ENCODE measurements at regions not wholly inside any gene's neighbourhood (a gene's known extent, or its start where the extent isn't known, plus 50 kb on each side); places are given as distances from the start of the nearest gene placed in this dataset.

DNA sequence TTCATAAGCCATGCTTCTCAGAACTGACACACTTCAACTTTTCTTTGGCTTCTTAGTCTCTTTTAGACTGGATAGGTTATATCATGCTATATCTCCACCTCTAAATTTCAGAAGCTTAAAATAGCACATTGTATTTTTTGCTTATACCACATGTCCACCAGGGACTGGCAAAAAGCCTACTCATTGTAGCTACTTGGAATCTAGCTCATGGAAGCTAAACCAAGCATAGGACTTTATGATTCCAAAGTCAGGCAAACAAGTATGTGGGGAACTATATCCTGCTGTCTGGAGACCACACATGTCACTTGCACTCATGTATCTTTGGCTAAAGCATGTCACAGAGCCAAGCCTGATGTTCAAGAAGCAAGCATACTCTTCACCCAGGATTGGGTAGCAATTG is 245.0 kb upstream of the RASGRP1 start:
- Histone ChIP-seq H2BK20ac (ENCODE audit: low read length) (no peak overlapping the region), H3K18ac (ENCODE audit: extremely low read depth, low read length) (no peak overlapping the region), H3K4me3 (ENCODE audit: extremely low read depth in 1 of 4, insufficient read depth in 2 of 4, low read depth in 3 of 4, low read length in 4 of 4) (no peak overlapping the region), H3K23me2 (ENCODE audit: low read depth, low read length) (no peaks in the 10 kb centered on the region), H3K36me3 (ENCODE audit: control insufficient read depth in 2 of 4, insufficient read depth in 4 of 4, low read length in 3 of 4) (no peaks in the 10 kb centered on the region), H3K27ac (ENCODE audit: low read depth, low read length) (no peak overlapping the region), H2BK5ac (ENCODE audit: low read depth, low read length) (no peak overlapping the region), H3K27me3 (replicated peaks in 1 of 4; ENCODE audit: control insufficient read depth in 3 of 4, extremely low read depth in 1 of 4, insufficient read depth in 3 of 4, low read length in 3 of 4) (peaks cover 0 to 1% (median 0%) of the 10 kb centered on the region in 4 experiments; a peak in 1 of 7 replicates), H3K9me3 (ENCODE audit: insufficient read depth in 2 of 2, low read depth in 1 of 2, low read length in 1 of 2) (no peaks in the 10 kb centered on the region), H3K4me2 (ENCODE audit: insufficient read depth in 1 of 2, low read depth in 2 of 2, low read length in 2 of 2) (no peak overlapping the region), H2BK120ac (replicated peaks; ENCODE audit: low read depth, low read length) (no peak overlapping the region), H3K79me1 (ENCODE audit: low read depth, low read length) (no peaks in the 10 kb centered on the region), H4K5ac (ENCODE audit: insufficient read length, low read depth, low read length) (no peak overlapping the region), H4K91ac (replicated peaks; ENCODE audit: insufficient read length, low read length) (no peak overlapping the region), H3K9ac (replicated peaks in 1 of 4; ENCODE audit: extremely low read depth in 1 of 4, low read depth in 3 of 4, low read length in 3 of 4) (no peak overlapping the region), H3K4ac (replicated peaks; ENCODE audit: insufficient read length, low read depth, low read length) (no peak overlapping the region), H2BK15ac (ENCODE audit: low read length) (no peak overlapping the region), H3K14ac (ENCODE audit: insufficient read length) (no peak overlapping the region), H3K56ac (replicated peaks; ENCODE audit: insufficient read length, low read depth, low read length) (no peak overlapping the region), H4K20me1 (replicated peaks in 1 of 2; ENCODE audit: control insufficient read depth in 1 of 2, insufficient read depth in 2 of 2, low read length in 2 of 2) (no peaks in the 10 kb centered on the region), H4K8ac (ENCODE audit: extremely low read depth, insufficient read depth, low read length) (no peak overlapping the region), H2AFZ (ENCODE audit: low read length) (no peak overlapping the region), H2AK5ac (ENCODE audit: low read depth, low read length) (no peak overlapping the region), H3K4me1 (replicated peaks in 1 of 4; ENCODE audit: control insufficient read depth in 3 of 4, insufficient read depth in 4 of 4, low read length in 3 of 4) (no peaks in the 10 kb centered on the region), H3K23ac (ENCODE audit: insufficient read length) (no peak overlapping the region), H2BK12ac (ENCODE audit: low read depth, low read length) (no peak overlapping the region), H3K79me2 (ENCODE audit: control insufficient read depth in 1 of 2, insufficient read depth in 2 of 2, low read length in 2 of 2) (no peaks in the 10 kb centered on the region)
- CTCF ChIA-PET (ENCODE audit: partially characterized antibody) = interaction anchor here (0.6 to 1.4 kb wide), 3 partner anchors 11 to 220 kb away, joined by 4 to 6 read pairs (median 4); no protein-coding TSS in a partner anchor
- DNase-seq (ENCODE audit: low read depth in 1 of 2, low spot score in 2 of 2) (no peak), FAIRE-seq (no peak)
- POLR2A ChIA-PET (ENCODE audit: partially characterized antibody) = no interaction called here
- TF ChIP-seq NANOG (IDR thresholded peaks at IDR 0.05; ENCODE audit: insufficient read depth, low read depth, low read length, poor library complexity, severe bottlenecking) = no peak
- TF ChIP-seq CHD1 (IDR thresholded peaks at IDR 0.05; ENCODE audit: low read depth, low read length) = no peak
- TF ChIP-seq, protein P1, sequence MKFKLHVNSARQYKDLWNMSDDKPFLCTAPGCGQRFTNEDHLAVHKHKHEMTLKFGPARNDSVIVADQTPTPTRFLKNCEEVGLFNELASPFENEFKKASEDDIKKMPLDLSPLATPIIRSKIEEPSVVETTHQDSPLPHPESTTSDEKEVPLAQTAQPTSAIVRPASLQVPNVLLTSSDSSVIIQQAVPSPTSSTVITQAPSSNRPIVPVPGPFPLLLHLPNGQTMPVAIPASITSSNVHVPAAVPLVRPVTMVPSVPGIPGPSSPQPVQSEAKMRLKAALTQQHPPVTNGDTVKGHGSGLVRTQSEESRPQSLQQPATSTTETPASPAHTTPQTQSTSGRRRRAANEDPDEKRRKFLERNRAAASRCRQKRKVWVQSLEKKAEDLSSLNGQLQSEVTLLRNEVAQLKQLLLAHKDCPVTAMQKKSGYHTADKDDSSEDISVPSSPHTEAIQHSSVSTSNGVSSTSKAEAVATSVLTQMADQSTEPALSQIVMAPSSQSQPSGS (IDR thresholded peaks at IDR 0.05; ENCODE audit: low read length) = no peak
- TF ChIP-seq KDM5A (IDR thresholded peaks at IDR 0.05; ENCODE audit: low read length) = no peak
- TF ChIP-seq TEAD4 (IDR thresholded peaks at IDR 0.05; ENCODE audit: low read depth, low read length) = no peak
- no peak for TF ChIP-seq MAFK (IDR thresholded peaks at IDR 0.05; ENCODE audit: low read depth, low read length)
- no peak for TF ChIP-seq KDM1A (IDR thresholded peaks at IDR 0.05; ENCODE audit: borderline replicate concordance, low read length)
- TF ChIP-seq BACH1 (IDR thresholded peaks at IDR 0.05; ENCODE audit: low read length) = no peak
- TF ChIP-seq SUZ12 (IDR thresholded peaks at IDR 0.05; ENCODE audit: low read length) = no peak
- TF ChIP-seq, protein P2, sequence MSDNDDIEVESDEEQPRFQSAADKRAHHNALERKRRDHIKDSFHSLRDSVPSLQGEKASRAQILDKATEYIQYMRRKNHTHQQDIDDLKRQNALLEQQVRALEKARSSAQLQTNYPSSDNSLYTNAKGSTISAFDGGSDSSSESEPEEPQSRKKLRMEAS (IDR thresholded peaks at IDR 0.05) = no peak
- TF ChIP-seq, protein P3, sequence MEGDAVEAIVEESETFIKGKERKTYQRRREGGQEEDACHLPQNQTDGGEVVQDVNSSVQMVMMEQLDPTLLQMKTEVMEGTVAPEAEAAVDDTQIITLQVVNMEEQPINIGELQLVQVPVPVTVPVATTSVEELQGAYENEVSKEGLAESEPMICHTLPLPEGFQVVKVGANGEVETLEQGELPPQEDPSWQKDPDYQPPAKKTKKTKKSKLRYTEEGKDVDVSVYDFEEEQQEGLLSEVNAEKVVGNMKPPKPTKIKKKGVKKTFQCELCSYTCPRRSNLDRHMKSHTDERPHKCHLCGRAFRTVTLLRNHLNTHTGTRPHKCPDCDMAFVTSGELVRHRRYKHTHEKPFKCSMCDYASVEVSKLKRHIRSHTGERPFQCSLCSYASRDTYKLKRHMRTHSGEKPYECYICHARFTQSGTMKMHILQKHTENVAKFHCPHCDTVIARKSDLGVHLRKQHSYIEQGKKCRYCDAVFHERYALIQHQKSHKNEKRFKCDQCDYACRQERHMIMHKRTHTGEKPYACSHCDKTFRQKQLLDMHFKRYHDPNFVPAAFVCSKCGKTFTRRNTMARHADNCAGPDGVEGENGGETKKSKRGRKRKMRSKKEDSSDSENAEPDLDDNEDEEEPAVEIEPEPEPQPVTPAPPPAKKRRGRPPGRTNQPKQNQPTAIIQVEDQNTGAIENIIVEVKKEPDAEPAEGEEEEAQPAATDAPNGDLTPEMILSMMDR (IDR thresholded peaks at IDR 0.05; ENCODE audit: control extremely low read depth in 1 of 3, insufficient read depth in 1 of 3, low read depth in 1 of 3, low read length in 3 of 3) = no peak
